HEK293 (cell line): ENCODE measurements at regions not wholly inside any gene's neighbourhood (a gene's known extent, or its start where the extent isn't known, plus 50 kb on each side); places are given as distances from the start of the nearest gene placed in this dataset.

ENCODE experiments used
- CTCF ChIA-PET: fragments of 350-600 bp; formaldehyde crosslinking; extraction: SDS; loops from one replicate; lab custom pipeline; 2021; ENCODE audit warnings: antibody characterized with exemption; lab: Yijun Ruan, JAX
- POLR2A ChIA-PET: fragments of 300-600 bp; formaldehyde crosslinking; extraction: SDS; loops from one replicate; lab custom pipeline; 2020; ENCODE audit warnings: antibody characterized with exemption, inconsistent platforms; lab: Yijun Ruan, JAX
- H3K27ac ChIP-seq: fragments of 200-500 bp; sonication (Bioruptor generic); 2 replicates; pipeline ENCODE4 v1.5.1; 2014; ENCODE audit warnings: low read depth, low read length, control low read depth, inconsistent platforms; ENCODE audit errors: extremely low read depth
- H3K36me3 ChIP-seq, 2 experiments: fragments of 200-500 bp in 1 of 2; sonication (Bioruptor generic) in 1 of 2; 1 replicate in 1 of 2; 2 replicates in 1 of 2; pipeline ENCODE4 v1.5.1; 2014 to 2017; ENCODE audit warnings: inconsistent platforms in 2 of 2, low read length in 2 of 2; ENCODE audit not compliant: control insufficient read depth in 2 of 2, insufficient read depth in 1 of 2
- H3K4me1 ChIP-seq: fragments of 200-500 bp; sonication (Bioruptor generic); 2 replicates; pipeline ENCODE4 v1.5.1; 2014; ENCODE audit warnings: mild to moderate bottlenecking, low read length, inconsistent platforms; ENCODE audit not compliant: control insufficient read depth, insufficient read depth
- H3K4me3 ChIP-seq: 2 replicates; pipeline ENCODE4 v1.5.1; 2011; ENCODE audit warnings: low read depth, mild to moderate bottlenecking, control low read depth, low read length, moderate library complexity
- H3K9me3 ChIP-seq: fragments of 200-500 bp; sonication (Bioruptor generic); 2 replicates; pipeline ENCODE4 v1.5.1; 2014; ENCODE audit warnings: low read depth, low read length, inconsistent platforms; ENCODE audit not compliant: control insufficient read depth, insufficient read depth
- AEBP2 ChIP-seq: fragments of 450-650 bp; formaldehyde crosslinking; IDR thresholded peaks from 2 replicates; pipeline ENCODE4 v1.5.1; 2016; ENCODE audit warnings: missing biosample characterization, missing genetic modification characterization, borderline replicate concordance
- KLF1 ChIP-seq: fragments of 450-650 bp; formaldehyde crosslinking; IDR thresholded peaks from 2 replicates; pipeline ENCODE4 v1.5.1; 2016; ENCODE audit warnings: missing biosample characterization, missing genetic modification characterization
- KLF8 ChIP-seq: fragments of 450-650 bp; formaldehyde crosslinking; IDR thresholded peaks from 2 replicates; pipeline ENCODE4 v1.5.1; 2016; ENCODE audit warnings: missing biosample characterization, missing genetic modification characterization
- OVOL3 ChIP-seq: fragments of 450-650 bp; formaldehyde crosslinking; IDR thresholded peaks from 2 replicates; pipeline ENCODE4 v1.5.1; 2016; ENCODE audit warnings: missing biosample characterization, missing genetic modification characterization
- SETDB1 ChIP-seq: IDR thresholded peaks from one replicate; pipeline ENCODE4 v1.6.1; 2017; ENCODE audit warnings: mild to moderate bottlenecking, low read length, moderate library complexity, mixed read lengths; ENCODE audit not compliant: insufficient read length
- SP2 ChIP-seq: fragments of 450-650 bp; formaldehyde crosslinking; IDR thresholded peaks from 2 replicates; pipeline ENCODE4 v1.5.1; 2016; ENCODE audit warnings: missing biosample characterization, missing genetic modification characterization
- ZBTB1 ChIP-seq: fragments of 450-650 bp; formaldehyde crosslinking; IDR thresholded peaks from 2 replicates; pipeline ENCODE4 v1.5.1; 2016; ENCODE audit warnings: missing biosample characterization, missing genetic modification characterization
- ZFP37 ChIP-seq: fragments of 450-650 bp; formaldehyde crosslinking; IDR thresholded peaks from 2 replicates; pipeline ENCODE4 v1.5.1; 2016; ENCODE audit warnings: missing biosample characterization, missing genetic modification characterization
- ZFP41 ChIP-seq: fragments of 450-650 bp; formaldehyde crosslinking; IDR thresholded peaks from 2 replicates; pipeline ENCODE4 v1.5.1; 2016; ENCODE audit warnings: missing biosample characterization, missing genetic modification characterization, borderline replicate concordance
- ZNF280C ChIP-seq: fragments of 450-650 bp; formaldehyde crosslinking; IDR thresholded peaks from 2 replicates; pipeline ENCODE4 v1.5.1; 2016; ENCODE audit warnings: missing biosample characterization, missing genetic modification characterization
- ZNF324 ChIP-seq: fragments of 450-650 bp; formaldehyde crosslinking; IDR thresholded peaks from 2 replicates; pipeline ENCODE4 v1.5.1; 2016; ENCODE audit warnings: missing biosample characterization, missing genetic modification characterization
- ZNF335 ChIP-seq: fragments of 450-650 bp; formaldehyde crosslinking; conservative IDR thresholded peaks from 2 replicates; pipeline ENCODE4 v1.5.1; 2016; ENCODE audit warnings: missing biosample characterization, missing genetic modification characterization
- ZNF423 ChIP-seq: fragments of 450-650 bp; formaldehyde crosslinking; IDR thresholded peaks from 2 replicates; pipeline ENCODE4 v1.5.1; 2016; ENCODE audit warnings: missing biosample characterization, missing genetic modification characterization
- ZNF473 ChIP-seq: fragments of 450-650 bp; formaldehyde crosslinking; IDR thresholded peaks from 2 replicates; pipeline ENCODE4 v1.5.1; 2017; ENCODE audit warnings: missing biosample characterization, missing genetic modification characterization
- ZNF48 ChIP-seq: fragments of 450-650 bp; formaldehyde crosslinking; IDR thresholded peaks from 2 replicates; pipeline ENCODE4 v1.5.1; 2016; ENCODE audit warnings: missing biosample characterization, missing genetic modification characterization
- ZNF677 ChIP-seq: fragments of 450-650 bp; IDR thresholded peaks from 2 replicates; pipeline ENCODE4 v1.5.0; 2018; ENCODE audit warnings: missing biosample characterization, mild to moderate bottlenecking, missing genetic modification characterization, moderate library complexity
- ZNF792 ChIP-seq: fragments of 450-650 bp; formaldehyde crosslinking; IDR thresholded peaks from 2 replicates; pipeline ENCODE4 v1.5.1; 2016; ENCODE audit warnings: missing biosample characterization, missing genetic modification characterization
- TF ChIP-seq, protein P1 (sequence below): fragments of 450-650 bp; formaldehyde crosslinking; IDR thresholded peaks from 2 replicates; pipeline ENCODE4 v1.5.1; 2016; ENCODE audit warnings: missing biosample characterization, missing genetic modification characterization
- TF ChIP-seq, protein P2 (sequence below): fragments of 450-650 bp; formaldehyde crosslinking; IDR thresholded peaks from 2 replicates; pipeline ENCODE4 v1.5.1; 2016; ENCODE audit warnings: missing biosample characterization, missing genetic modification characterization
- TF ChIP-seq, protein P3 (sequence below): fragments of 450-650 bp; formaldehyde crosslinking; IDR thresholded peaks from 2 replicates; pipeline ENCODE4 v1.5.1; 2017; ENCODE audit warnings: missing biosample characterization, missing genetic modification characterization

DNA sequence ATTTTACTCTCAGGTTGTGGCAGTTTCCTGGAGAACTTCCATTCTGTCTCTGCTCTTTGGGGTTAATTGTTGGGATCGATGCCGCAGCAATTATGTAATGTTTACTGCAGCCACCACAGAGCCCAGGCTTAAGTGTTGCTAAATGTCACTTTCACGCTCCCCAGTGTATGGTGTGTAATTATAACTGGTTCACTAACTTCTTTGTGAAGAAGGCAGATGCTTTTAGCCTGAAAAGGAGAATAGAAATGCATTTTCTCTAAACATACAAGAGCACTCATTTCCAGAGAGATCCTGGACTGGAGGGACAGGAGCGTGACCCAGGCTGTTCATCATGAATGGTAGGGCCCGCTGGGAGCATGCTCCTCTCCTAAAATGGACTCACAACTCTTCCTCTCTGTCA lies 132.2 kb upstream of the PLET1 start:
- H3K4me1 ChIP-seq = no peaks in the 10 kb centered on the region
- POLR2A ChIA-PET = interaction anchor here (0.7 kb wide), 1 partner anchor 628 kb away, joined by 5 read pairs; no protein-coding TSS in a partner anchor
- H3K4me3 ChIP-seq = no peak overlapping the region
- no peaks in the 10 kb centered on the region for H3K36me3 ChIP-seq
- no peak overlapping the region for H3K27ac ChIP-seq
- CTCF ChIA-PET = interaction anchor here (0.6 to 0.9 kb wide), 2 partner anchors 21 to 1615 kb away, joined by 3 to 5 read pairs; no protein-coding TSS in a partner anchor
- TF ChIP-seq ZBTB1 (tag by site-specific recombination) (no peak), KLF1 (no peak), ZNF677 (tag by site-specific recombination) (no peak), ZFP37 (tag by site-specific recombination) (no peak), SP2 (no peak), SETDB1 (no peak), ZNF48 (no peak), ZNF335 (no peak), OVOL3 (tag by site-specific recombination) (no peak), ZNF473 (tag by site-specific recombination) (no peak), ZNF792 (tag by site-specific recombination) (no peak), ZNF423 (tag by site-specific recombination) (no peak), ZNF280C (no peak), KLF8 (no peak), ZFP41 (tag by site-specific recombination) (no peak)
- TF ChIP-seq, protein P1, sequence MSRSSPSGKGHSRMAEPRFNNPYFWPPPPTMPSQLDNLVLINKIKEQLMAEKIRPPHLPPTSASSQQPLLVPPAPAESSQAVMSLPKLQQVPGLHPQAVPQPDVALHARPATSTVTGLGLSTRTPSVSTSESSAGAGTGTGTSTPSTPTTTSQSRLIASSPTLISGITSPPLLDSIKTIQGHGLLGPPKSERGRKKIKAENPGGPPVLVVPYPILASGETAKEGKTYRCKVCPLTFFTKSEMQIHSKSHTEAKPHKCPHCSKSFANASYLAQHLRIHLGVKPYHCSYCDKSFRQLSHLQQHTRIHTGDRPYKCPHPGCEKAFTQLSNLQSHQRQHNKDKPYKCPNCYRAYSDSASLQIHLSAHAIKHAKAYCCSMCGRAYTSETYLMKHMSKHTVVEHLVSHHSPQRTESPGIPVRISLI = no peak
- TF ChIP-seq, protein P2, sequence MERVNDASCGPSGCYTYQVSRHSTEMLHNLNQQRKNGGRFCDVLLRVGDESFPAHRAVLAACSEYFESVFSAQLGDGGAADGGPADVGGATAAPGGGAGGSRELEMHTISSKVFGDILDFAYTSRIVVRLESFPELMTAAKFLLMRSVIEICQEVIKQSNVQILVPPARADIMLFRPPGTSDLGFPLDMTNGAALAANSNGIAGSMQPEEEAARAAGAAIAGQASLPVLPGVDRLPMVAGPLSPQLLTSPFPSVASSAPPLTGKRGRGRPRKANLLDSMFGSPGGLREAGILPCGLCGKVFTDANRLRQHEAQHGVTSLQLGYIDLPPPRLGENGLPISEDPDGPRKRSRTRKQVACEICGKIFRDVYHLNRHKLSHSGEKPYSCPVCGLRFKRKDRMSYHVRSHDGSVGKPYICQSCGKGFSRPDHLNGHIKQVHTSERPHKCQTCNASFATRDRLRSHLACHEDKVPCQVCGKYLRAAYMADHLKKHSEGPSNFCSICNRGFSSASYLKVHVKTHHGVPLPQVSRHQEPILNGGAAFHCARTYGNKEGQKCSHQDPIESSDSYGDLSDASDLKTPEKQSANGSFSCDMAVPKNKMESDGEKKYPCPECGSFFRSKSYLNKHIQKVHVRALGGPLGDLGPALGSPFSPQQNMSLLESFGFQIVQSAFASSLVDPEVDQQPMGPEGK (tag by site-specific recombination) = no peak
- H3K9me3 ChIP-seq = no peaks in the 10 kb centered on the region

DNA sequence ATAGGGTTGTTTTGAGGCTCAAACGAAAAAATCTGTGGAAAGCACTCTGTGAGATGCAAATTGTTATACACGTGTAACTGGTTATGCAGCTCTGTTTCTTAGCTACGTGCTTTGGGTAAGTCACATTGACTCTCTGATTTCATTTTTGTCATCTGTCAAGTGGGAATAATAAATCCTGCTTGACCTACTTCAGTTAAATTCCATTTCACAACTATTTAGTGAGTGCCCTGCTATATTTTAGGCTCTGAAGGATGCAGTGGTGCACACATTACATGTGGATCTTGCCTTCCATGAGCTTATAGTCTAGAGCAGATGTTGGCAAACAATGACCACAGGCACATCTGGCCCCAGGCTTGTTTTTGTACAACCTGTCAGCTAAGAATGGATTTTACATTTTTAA lies 133.6 kb upstream of the PLET1 start:
- no peaks in the 10 kb centered on the region for H3K4me1 ChIP-seq
- ChIA-PET POLR2A (no interaction called here), CTCF (interaction anchor here (0.7 kb wide), 1 partner anchor 1411 kb away, joined by 3 read pairs; no protein-coding TSS in a partner anchor)
- H3K9me3 ChIP-seq = no peaks in the 10 kb centered on the region
- no peak for TF ChIP-seq AEBP2
- TF ChIP-seq, protein P3, sequence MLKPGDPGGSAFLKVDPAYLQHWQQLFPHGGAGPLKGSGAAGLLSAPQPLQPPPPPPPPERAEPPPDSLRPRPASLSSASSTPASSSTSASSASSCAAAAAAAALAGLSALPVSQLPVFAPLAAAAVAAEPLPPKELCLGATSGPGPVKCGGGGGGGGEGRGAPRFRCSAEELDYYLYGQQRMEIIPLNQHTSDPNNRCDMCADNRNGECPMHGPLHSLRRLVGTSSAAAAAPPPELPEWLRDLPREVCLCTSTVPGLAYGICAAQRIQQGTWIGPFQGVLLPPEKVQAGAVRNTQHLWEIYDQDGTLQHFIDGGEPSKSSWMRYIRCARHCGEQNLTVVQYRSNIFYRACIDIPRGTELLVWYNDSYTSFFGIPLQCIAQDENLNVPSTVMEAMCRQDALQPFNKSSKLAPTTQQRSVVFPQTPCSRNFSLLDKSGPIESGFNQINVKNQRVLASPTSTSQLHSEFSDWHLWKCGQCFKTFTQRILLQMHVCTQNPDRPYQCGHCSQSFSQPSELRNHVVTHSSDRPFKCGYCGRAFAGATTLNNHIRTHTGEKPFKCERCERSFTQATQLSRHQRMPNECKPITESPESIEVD (tag by site-specific recombination) = no peak
- TF ChIP-seq ZNF324 (tag by site-specific recombination) = no peak
- H3K27ac ChIP-seq = no peak overlapping the region
- H3K4me3 ChIP-seq = no peak overlapping the region
- no peaks in the 10 kb centered on the region for H3K36me3 ChIP-seq
